HG03432 (cell line): ENCODE measurements at regions not wholly inside any gene's neighbourhood (a gene's known extent, or its start where the extent isn't known, plus 50 kb on each side); places are given as distances from the start of the nearest gene placed in this dataset.
"Not testable (repeated sequence)": the region's sequence is repeated elsewhere in the genome, so short reads cannot be mapped to it uniquely, and the experiment has no call there.

ENCODE experiments used
- ATAC-seq: cut with Tn5 transposase; IDR thresholded peaks from one replicate; pipeline ENCODE4 v1.9.1; 2021; ENCODE audit warnings: mild to moderate bottlenecking, moderate library complexity; ENCODE audit not compliant: unreplicated experiment

- ATAC-seq, result no peak
Observed at GRCh38 chr21:17051054-17051453, 461.8 kb upstream of the CXADR start.

- no peak for ATAC-seq
Observed at GRCh38 chr21:17053321-17053720, 459.5 kb upstream of the CXADR start.

- no peak for ATAC-seq
Observed at GRCh38 chr21:17059936-17060335, 452.9 kb upstream of the CXADR start.

GRCh38 chr21:17066006-17066405 lies 446.8 kb upstream of the CXADR start:
- ATAC-seq, result no peak

- ATAC-seq, result no peak
Observed at GRCh38 chr21:17071093-17071492, 441.8 kb upstream of the CXADR start.

GRCh38 chr21:17081193-17081592 lies 431.6 kb upstream of the CXADR start:
- no peak for ATAC-seq

- no peak for ATAC-seq
Observed at GRCh38 chr21:17082843-17083483, 429.9 kb upstream of the CXADR start.

- ATAC-seq, result no peak
Observed at GRCh38 chr21:17085707-17086106, 427.1 kb upstream of the CXADR start.

- no peak for ATAC-seq
Observed at GRCh38 chr21:17088500-17088899, 424.3 kb upstream of the CXADR start.

- ATAC-seq, result no peak
Observed at GRCh38 chr21:17089091-17089491, 423.8 kb upstream of the CXADR start.

- ATAC-seq, result no peak
Observed at GRCh38 chr21:17101696-17102095, 411.1 kb upstream of the CXADR start.

- ATAC-seq, result no peak
Observed at GRCh38 chr21:17105932-17106331, 406.9 kb upstream of the CXADR start.

- ATAC-seq, result no peak
Observed at GRCh38 chr21:17114045-17114444, 398.8 kb upstream of the CXADR start.

- no peak for ATAC-seq
Observed at GRCh38 chr21:17118638-17119384, 394.0 kb upstream of the CXADR start.

GRCh38 chr21:17119466-17120297 lies 393.2 kb upstream of the CXADR start:
- no peak for ATAC-seq

GRCh38 chr21:17127395-17127794 lies 385.4 kb upstream of the CXADR start:
- not testable (repeated sequence) for ATAC-seq

GRCh38 chr21:17128132-17128531 lies 384.7 kb upstream of the CXADR start:
- ATAC-seq, result no peak

GRCh38 chr21:17139159-17139558 lies 373.7 kb upstream of the CXADR start:
- not testable (repeated sequence) for ATAC-seq

GRCh38 chr21:17139696-17140095 lies 373.1 kb upstream of the CXADR start:
- ATAC-seq, result no peak

GRCh38 chr21:17146426-17146825 lies 366.4 kb upstream of the CXADR start:
- no peak for ATAC-seq

GRCh38 chr21:17159697-17160096 lies 353.1 kb upstream of the CXADR start:
- ATAC-seq, result no peak

- no peak for ATAC-seq
Observed at GRCh38 chr21:17185674-17186073, 327.2 kb upstream of the CXADR start.
